ENCODE measurements at regions not wholly inside any gene's neighbourhood (a gene's known extent, or its start where the extent isn't known, plus 50 kb on each side); places are given as distances from the start of the nearest gene placed in this dataset.
"Not testable (repeated sequence)": the region's sequence is repeated elsewhere in the genome, so short reads cannot be mapped to it uniquely, and the experiment has no call there.

DNA sequence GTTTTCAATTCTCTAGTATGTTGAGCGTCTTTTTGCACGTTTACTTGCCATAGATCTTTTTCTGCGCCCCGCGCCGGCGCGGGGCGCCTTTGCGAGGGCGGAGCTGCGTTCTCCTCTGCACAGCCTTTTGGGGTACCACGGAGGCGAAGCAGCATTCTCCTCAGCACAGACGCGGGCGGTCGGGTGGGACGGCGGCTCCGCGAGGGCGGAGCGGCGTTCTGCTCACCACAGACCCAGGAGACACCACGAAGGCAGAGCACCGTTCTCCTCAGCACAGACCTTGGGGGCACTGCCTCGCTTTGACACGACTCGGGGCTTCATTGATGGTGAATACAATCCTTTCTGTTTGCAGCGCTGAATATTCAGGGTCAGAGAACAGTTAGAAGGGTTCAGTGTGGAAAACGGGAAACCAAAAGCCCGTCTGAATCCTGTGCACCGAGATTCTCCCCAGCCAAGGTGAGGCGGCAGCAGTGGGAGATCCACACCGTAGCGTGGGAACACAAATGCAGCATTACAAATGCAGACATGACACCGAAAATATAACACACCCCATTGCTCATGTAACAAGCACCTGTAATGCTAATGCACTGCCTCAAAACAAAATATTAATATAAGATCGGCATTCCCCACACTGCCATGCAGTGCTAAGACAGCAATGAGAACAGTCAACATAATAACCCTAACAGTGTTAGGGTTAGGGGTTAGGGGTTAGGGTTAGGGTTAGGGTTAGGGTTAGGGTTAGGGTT is 190.7 kb upstream of the VIPR2 start:
- DNase-seq, result not testable (repeated sequence)

DNA sequence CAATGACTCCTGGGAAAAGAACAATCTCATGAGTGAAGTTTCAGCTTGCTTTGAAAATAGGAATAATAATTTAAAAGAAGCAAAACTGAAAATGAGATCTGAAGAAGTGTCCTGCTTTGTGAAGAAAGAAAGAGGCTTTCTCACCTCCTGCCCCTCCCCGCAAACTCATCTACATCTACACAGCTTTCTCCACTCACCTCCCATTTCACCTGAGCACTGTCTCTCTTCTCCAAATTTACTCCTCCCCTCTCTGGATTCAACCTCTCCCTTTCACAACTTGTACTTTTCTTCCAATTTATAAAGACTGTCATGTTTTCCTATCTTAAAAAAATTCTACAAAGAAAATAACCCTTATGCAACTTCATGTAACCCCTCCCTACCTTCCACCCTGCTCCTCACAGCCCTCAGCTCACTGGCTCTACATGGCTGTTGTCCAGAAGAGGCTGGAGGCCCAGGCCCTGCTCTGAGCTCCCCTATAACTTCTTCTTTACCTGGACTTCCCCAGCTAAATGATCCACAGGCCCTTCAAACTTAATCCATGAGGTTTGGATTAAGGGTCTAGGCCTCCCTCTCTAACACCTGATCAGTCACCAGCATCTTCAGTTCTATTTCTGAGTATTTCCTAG is 188.3 kb upstream of the VIPR2 start:
- DNase-seq, result not testable (repeated sequence)

GRCh38 chr7:159331462-159331861 is 186.8 kb upstream of the VIPR2 start:
- DNase-seq, result no peak

- no peak for DNase-seq
Observed at GRCh38 chr7:159329818-159330378, 185.2 kb upstream of the VIPR2 start.

GRCh38 chr7:159328096-159328495 is 183.4 kb upstream of the VIPR2 start:
- DNase-seq, result no peak

DNA sequence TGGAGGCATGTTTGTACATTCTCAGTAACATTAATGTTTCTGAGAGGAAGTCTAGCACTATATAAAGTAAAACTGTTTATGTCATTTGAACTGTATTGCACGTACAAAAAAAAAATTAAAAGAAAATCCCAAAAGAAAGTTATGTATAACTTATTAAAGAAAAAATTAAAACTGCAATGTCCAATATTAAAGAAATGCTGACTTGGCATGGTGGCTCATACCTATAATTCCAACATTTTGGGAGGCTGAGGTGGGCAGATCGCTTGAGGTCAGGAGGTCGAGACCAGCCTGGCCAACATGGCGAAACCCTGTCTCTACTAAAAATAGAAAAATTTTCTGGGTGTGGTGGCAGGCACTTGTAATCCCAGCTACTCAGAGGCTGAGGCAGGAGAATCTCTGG is 178.7 kb upstream of the VIPR2 start:
- DNase-seq, result no peak

- DNase-seq, result no peak
Observed at GRCh38 chr7:159321278-159321677, 176.6 kb upstream of the VIPR2 start.

DNA sequence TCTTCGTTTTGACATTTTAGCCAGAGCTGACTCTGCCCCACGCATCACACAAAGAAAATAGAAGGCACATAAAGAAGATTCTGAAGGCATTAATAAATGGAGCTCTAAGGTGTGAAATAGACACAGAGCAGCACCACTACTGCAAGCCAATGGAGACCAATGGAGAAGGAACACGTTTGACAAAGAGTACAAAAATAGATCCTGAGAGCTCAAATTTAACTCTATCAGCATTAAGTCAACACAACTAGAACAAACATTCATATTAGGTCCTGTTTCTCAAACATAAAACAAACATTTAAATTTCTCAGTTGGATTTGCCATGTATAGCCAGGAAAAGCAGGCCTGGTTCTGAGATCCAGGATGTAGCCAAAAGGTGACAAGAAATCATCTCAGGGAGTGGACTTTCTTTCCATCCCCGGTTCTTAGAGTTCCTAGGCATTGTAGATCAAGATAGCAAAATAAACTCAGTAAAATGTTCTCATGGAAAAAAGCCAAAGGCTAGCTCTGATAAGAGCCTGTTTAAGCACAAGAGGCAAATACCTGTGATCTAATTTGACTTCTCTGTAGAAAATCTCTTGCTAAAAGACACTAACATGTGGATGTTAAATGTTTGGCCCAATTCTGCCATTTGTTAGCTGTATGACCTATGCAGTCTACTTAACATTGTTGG is 174.2 kb upstream of the VIPR2 start:
- no peak for DNase-seq

DNA sequence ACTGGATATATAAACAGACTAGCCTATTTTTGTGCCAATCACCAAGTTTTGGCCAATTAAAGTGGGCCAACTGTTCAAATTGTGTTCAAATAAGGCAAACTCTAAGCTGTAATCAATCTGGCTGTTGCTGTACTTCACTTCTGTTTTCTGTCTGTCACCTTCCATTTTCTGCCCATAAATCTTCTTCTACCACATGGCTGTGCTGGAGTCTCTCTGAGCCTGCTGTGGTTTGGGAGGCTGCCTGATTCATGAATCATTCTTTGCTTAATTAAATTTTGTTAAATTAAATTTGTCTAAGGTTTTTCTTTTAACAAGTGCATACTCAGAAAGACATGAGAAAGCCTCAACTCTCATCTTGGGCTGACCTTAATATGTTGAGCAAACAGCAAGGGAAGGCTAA is 172.6 kb upstream of the VIPR2 start:
- no peak for DNase-seq

DNA sequence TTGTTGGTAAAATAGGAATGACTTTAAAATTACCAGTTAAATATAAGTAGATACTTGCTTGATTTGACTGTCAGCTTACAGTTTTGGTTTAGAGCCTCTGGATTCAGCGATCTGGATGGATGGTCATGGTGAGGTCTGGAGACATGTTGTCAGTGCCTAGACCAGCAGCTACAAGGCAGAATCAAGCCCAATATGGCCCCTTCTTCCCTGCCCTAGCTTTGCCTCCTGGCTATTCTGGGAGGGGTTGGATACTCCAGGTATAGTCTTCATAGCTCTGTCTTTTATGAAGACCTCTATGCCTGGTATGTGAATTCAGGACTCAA is 166.5 kb upstream of the VIPR2 start:
- no peak for DNase-seq

DNA sequence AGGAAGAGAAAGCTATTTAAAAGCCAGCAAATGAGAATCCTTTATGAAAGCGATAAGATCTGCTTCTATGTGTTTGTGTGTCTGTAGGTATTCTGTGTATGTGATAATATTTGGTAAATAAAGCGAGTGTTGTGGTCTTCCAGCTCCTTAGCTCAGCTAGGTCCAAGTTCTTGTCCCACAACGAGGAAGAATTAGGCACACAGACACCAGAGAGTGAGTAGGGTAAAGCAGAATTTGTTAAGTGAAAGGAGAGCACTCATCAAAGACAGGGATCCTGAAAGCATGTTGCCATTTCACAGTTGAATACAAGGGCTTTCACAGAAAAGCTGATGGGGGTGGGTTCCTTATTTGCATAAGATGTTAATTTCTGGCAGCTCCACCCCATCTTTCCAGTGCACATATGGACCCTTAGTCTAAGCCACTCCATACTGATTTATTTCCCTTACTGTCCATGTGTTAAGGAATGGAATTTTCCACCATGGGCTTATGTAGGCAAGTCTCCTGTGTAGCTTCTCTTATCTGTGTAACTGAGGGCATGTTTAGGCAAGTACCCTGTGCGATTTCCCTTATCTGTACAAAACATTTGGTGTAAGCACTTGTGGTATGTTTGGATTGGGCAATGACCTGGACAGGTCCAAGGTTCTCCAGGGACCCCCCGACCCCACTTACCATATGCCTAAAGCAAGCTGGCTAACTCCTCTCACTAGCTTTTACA is 165.9 kb upstream of the VIPR2 start:
- no peak for DNase-seq

GRCh38 chr7:159309214-159309613 is 164.5 kb upstream of the VIPR2 start:
- not testable (repeated sequence) for DNase-seq

DNA sequence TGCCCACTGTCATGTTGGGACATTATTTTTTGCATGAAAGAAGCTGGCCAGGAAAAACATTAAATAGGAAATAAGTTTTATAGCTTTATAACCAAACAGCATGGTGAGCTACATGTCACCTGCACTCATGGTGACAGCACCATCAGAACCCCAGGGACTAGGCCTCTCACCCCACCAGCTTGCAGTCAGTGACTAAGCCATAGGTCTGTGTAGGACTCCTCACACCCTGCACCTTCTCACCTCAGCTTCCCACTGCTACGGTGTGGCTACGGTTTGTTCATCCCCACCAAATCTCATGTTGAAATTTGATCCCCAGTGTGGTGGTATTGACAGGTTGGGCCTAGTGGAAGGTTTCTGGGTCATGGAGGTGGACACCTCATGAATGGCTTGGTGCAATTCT is 161.3 kb upstream of the VIPR2 start:
- DNase-seq, result no peak

- DNase-seq, result not testable (repeated sequence)
Observed at GRCh38 chr7:159305185-159305584, 160.5 kb upstream of the VIPR2 start.

GRCh38 chr7:159303510-159303909 is 158.8 kb upstream of the VIPR2 start:
- not testable (repeated sequence) for DNase-seq

- DNase-seq, result no peak
Observed at GRCh38 chr7:159296093-159296681, 151.5 kb upstream of the VIPR2 start.

GRCh38 chr7:159286487-159286886 is 141.8 kb upstream of the VIPR2 start:
- DNase-seq, result not testable (repeated sequence)

DNA sequence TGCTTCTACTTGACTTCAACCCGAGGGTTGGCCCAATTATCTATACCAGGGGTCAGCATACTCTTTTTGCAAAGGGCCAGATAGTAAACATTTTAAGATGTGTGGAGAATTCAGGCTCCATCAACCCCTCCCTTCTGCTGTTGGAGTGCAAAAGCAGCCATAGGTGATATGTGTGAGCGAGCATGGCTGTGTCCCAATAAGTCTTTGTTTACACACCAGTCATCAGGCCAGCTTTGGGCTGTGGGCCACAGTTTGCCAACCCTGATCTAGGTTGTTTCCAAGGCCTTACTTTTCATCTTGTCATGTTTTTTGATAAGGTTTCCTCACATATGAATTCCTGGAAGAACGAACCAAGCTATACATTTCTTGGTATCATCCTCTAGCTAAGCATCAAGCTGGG is 136.9 kb upstream of the VIPR2 start:
- no peak for DNase-seq

- DNase-seq, result no peak
Observed at GRCh38 chr7:159280008-159280407, 135.3 kb upstream of the VIPR2 start.

- no peak for DNase-seq
Observed at GRCh38 chr7:159272739-159273138, 128.1 kb upstream of the VIPR2 start.

- no peak for DNase-seq
Observed at GRCh38 chr7:159271781-159272180, 127.1 kb upstream of the VIPR2 start.

GRCh38 chr7:159269745-159270144 is 125.1 kb upstream of the VIPR2 start:
- DNase-seq, result no peak

GRCh38 chr7:159263430-159263829 is 118.8 kb upstream of the VIPR2 start:
- no peak for DNase-seq

All from kidney glomerular epithelial cell (primary cell).